OCI-LY3 (cell line): ENCODE measurements at regions not wholly inside any gene's neighbourhood (a gene's known extent, or its start where the extent isn't known, plus 50 kb on each side); places are given as distances from the start of the nearest gene placed in this dataset.

Experiments used
- H2AFZ ChIP-seq: fragments of 200-600, 300-600 bp; shearing (Covaris generic); 2 replicates; pipeline ENCODE4 v1.6.0; 2014; ENCODE audit warnings: antibody characterized with exemption, low read depth, low read length
- H3K27ac ChIP-seq: fragments of 200-600, 300-600 bp; sonication (generic); 2 replicates; pipeline ENCODE4 v1.5.1; 2014; ENCODE audit warnings: mild to moderate bottlenecking, low read length, moderate library complexity, mixed read lengths
- H3K27me3 ChIP-seq: fragments of 200-600, 300-600 bp; sonication (generic); 2 replicates; pipeline ENCODE4 v1.6.1; 2014; ENCODE audit warnings: low read depth, low read length, mixed read lengths
- H3K36me3 ChIP-seq: fragments of 200-600, 300-600 bp; sonication (generic); replicated peaks from 2 replicates; pipeline ENCODE3; 2014; ENCODE audit warnings: low read depth, low read length, mixed read lengths
- H3K4me1 ChIP-seq: fragments of 300-600, 200-600 bp; sonication (generic); 2 replicates; pipeline ENCODE4 v1.6.1; 2014; ENCODE audit warnings: low read length, mixed read lengths
- H3K4me2 ChIP-seq: fragments of 200-600, 300-600 bp; sonication (generic); 2 replicates; pipeline ENCODE4 v1.6.1; 2014; ENCODE audit warnings: low read length, mixed read lengths
- H3K4me3 ChIP-seq: fragments of 300-600, 200-600 bp; sonication (generic); 2 replicates; pipeline ENCODE4 v1.5.1; 2014; ENCODE audit warnings: antibody characterized with exemption, mild to moderate bottlenecking, low read length, moderate library complexity
- H3K79me2 ChIP-seq: fragments of 300-600, 200-600 bp; shearing (Covaris generic); 2 replicates; pipeline ENCODE4 v1.6.1; 2014; ENCODE audit warnings: mild to moderate bottlenecking, low read length, mixed read lengths
- H3K9ac ChIP-seq: fragments of 300-600, 200-600 bp; shearing (Covaris generic); 2 replicates; pipeline ENCODE4 v1.6.0; 2014; ENCODE audit warnings: mild to moderate bottlenecking, low read length, moderate library complexity
- H3K9me3 ChIP-seq: fragments of 200-600, 300-600 bp; shearing (Covaris generic); 2 replicates; pipeline ENCODE4 v1.6.1; 2014; ENCODE audit warnings: low read length, mixed read lengths; ENCODE audit not compliant: insufficient read depth
- H4K20me1 ChIP-seq: fragments of 200-600, 300-600 bp; sonication (generic); 2 replicates; pipeline ENCODE4 v1.6.1; 2016; ENCODE audit warnings: low read length, mixed read lengths; ENCODE audit not compliant: insufficient read depth
- EZH2phosphoT487 ChIP-seq: fragments of 200-600 bp; shearing (Covaris generic); IDR thresholded peaks from 2 replicates; pipeline ENCODE4 v1.6.1; 2018; ENCODE audit warnings: antibody characterized with exemption, mixed run types, low read depth
- TF ChIP-seq, protein P1 (sequence below): fragments of 200-600, 300-600 bp; sonication (generic); IDR thresholded peaks from 2 replicates; pipeline ENCODE4 v1.5.1; 2014; ENCODE audit warnings: antibody characterized with exemption, low read length, low read depth

DNA sequence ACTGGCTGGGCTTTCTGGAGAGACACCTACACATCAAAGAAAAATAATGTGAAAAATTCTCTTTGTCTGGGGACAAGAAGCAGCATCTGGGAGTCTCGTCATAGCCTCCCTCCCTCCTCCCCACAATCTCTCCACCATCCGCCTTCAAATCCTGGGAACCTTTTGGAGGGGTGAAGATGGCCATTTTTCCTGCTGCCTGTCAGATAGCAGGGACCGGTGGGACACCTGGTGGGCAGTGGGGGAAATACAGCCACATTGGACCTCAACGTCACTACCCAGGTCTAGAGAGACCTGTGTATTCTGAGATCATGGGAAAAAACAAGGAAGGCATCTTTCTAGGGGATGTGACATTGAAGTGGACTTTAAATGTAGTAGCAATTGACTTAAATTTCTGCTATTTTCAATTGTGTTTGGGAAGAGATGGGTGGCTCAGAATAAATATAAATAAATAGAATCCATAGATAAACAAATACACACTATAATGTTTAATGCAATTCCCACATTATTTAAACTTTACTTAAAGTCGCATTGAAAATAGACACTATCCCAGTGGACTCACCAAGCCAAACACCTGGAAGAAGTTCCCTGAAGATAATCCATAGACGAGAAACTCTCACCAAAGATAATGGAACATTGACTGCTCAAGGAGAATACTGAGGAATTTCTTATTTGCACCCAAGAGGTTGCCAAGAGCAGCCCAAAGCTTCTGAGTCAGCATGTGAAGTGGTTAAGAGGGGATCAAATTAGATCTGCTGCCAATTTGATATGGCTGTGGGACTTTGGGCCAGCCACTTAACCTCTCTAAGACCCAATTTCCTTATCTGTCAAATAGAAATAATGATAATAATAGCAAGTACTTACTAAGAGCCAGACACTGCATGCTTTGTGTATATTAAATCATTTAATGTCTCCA lies 147.6 kb upstream of the CAMK1G start:
- Histone ChIP-seq H3K27ac (no peak overlapping the region), H3K4me2 (no peak overlapping the region)

DNA sequence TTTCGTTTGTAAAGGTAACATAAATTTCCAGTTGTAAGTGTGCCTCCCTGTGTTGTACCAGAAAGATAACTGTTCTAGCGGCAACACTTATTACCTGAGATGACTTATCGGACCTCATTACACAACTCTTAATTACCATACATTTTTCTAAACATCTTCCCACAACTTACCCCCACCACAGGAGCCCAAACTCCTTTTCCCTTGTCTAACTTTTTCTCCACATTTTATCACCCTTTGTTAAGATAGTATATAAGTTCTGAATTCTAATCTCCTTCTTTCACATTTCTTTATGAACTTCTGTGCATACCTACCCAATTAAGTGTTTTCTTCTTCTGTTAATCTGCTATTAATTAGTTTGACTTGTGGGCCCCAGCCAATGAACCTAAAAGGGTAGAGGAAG lies 143.7 kb upstream of the CAMK1G start:
- TF ChIP-seq, protein P1, sequence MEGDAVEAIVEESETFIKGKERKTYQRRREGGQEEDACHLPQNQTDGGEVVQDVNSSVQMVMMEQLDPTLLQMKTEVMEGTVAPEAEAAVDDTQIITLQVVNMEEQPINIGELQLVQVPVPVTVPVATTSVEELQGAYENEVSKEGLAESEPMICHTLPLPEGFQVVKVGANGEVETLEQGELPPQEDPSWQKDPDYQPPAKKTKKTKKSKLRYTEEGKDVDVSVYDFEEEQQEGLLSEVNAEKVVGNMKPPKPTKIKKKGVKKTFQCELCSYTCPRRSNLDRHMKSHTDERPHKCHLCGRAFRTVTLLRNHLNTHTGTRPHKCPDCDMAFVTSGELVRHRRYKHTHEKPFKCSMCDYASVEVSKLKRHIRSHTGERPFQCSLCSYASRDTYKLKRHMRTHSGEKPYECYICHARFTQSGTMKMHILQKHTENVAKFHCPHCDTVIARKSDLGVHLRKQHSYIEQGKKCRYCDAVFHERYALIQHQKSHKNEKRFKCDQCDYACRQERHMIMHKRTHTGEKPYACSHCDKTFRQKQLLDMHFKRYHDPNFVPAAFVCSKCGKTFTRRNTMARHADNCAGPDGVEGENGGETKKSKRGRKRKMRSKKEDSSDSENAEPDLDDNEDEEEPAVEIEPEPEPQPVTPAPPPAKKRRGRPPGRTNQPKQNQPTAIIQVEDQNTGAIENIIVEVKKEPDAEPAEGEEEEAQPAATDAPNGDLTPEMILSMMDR, result no peak
- no peak for TF ChIP-seq EZH2phosphoT487
- Histone ChIP-seq H3K27ac (no peak overlapping the region), H3K9me3 (no peaks in the 10 kb centered on the region)

More for the DNA sequence above, 147.6 kb upstream of the CAMK1G start:
- H3K27me3 ChIP-seq, result peaks cover 24% of the 10 kb centered on the region
- no peak overlapping the region for H3K4me3 ChIP-seq
- H3K36me3 ChIP-seq, result no peaks in the 10 kb centered on the region
- TF ChIP-seq, protein P1, result peak; percentile 80
- no peak for TF ChIP-seq EZH2phosphoT487
- no peaks in the 10 kb centered on the region for H3K79me2 ChIP-seq
- no peaks in the 10 kb centered on the region for H3K9me3 ChIP-seq
- H3K9ac ChIP-seq, result no peak overlapping the region
- H2AFZ ChIP-seq, result 0 out of 2 replicates have a peak overlapping the region, but pooled peaks have one; percentile 6
- no peaks in the 10 kb centered on the region for H4K20me1 ChIP-seq
- no peaks in the 10 kb centered on the region for H3K4me1 ChIP-seq

DNA sequence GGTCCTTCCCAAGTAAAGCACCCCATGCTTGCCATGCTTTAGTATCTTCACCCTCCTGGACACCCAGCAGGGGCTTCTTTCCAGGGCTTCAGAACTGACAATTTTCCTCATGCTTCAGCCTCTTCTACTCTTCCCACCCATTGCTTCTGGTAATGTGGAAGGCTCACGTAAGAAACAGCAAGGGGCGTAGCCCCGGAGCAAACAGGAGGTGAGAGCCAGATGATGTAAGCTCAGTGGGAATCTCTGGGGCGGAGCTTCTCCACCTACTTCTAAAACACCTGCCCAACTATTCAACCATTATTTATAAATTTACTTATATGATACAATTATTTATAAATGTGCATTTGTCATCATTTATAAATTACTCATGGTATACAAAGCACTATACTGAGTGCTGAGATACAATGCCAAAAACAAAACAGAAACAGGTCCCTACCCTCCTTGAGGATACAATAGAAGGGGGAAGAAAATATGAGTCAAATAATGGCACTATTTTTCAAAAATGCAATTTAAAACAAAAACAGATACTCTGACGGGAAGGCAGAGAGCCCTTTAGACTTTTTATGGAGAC lies 140.1 kb upstream of the CAMK1G start:
- H3K4me3 ChIP-seq, result no peak overlapping the region
- no peak overlapping the region for H2AFZ ChIP-seq
- no peaks in the 10 kb centered on the region for H4K20me1 ChIP-seq
- no peak for TF ChIP-seq EZH2phosphoT487
- TF ChIP-seq, protein P1, result no peak
- no peaks in the 10 kb centered on the region for H3K79me2 ChIP-seq
- no peak overlapping the region for H3K4me2 ChIP-seq
- H3K9ac ChIP-seq, result no peak overlapping the region
- H3K27me3 ChIP-seq, result peaks cover 29% of the 10 kb centered on the region
- no peaks in the 10 kb centered on the region for H3K4me1 ChIP-seq
- H3K9me3 ChIP-seq, result no peaks in the 10 kb centered on the region
- H3K36me3 ChIP-seq, result no peaks in the 10 kb centered on the region
- no peak overlapping the region for H3K27ac ChIP-seq

More for the DNA sequence above, 143.7 kb upstream of the CAMK1G start:
- no peak overlapping the region for H3K4me3 ChIP-seq
- H3K27me3 ChIP-seq, result peaks cover 29% of the 10 kb centered on the region
- H3K4me1 ChIP-seq, result no peaks in the 10 kb centered on the region
- no peak overlapping the region for H2AFZ ChIP-seq
- H4K20me1 ChIP-seq, result no peaks in the 10 kb centered on the region
- no peaks in the 10 kb centered on the region for H3K79me2 ChIP-seq
- H3K36me3 ChIP-seq, result no peaks in the 10 kb centered on the region
- H3K4me2 ChIP-seq, result no peak overlapping the region
- H3K9ac ChIP-seq, result no peak overlapping the region

DNA sequence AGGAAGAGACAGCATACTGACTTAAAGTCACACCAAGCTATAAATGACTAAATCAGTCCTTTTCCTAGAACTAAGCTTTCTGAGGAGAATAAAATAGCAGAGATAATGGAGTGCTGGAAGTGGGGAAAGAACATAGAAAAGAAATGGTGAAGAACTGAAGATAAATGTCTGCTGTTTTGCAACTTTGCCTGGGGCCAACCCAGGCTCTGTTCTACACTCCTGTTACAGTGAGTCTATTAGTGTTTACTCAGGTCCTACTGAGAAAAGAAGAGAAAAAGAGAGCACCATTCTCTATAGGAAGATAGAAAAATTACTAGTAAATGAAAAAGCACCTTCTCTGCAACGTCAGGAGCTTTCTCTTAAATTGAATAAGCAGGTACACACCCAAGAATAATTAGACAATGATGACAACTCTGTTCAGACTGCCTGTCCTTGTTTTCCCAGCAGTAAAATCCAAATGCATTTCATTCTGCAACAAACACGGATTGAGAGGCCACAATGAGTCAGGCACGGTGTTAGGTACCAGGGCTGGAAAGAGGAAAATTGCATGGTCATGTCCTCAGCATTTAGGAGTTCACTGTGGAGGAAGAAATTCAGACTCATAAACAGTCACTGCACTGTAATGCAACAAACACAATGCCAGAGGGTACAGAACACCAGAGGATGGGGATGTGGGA lies 139.4 kb upstream of the CAMK1G start:
- H3K4me3 ChIP-seq, result no peak overlapping the region
- no peak overlapping the region for H2AFZ ChIP-seq
- H3K4me1 ChIP-seq, result no peaks in the 10 kb centered on the region
- no peak overlapping the region for H3K27ac ChIP-seq
- no peaks in the 10 kb centered on the region for H4K20me1 ChIP-seq
- no peaks in the 10 kb centered on the region for H3K79me2 ChIP-seq
- H3K36me3 ChIP-seq, result no peaks in the 10 kb centered on the region
- no peak overlapping the region for H3K4me2 ChIP-seq
- peaks cover 29% of the 10 kb centered on the region for H3K27me3 ChIP-seq
- no peak for TF ChIP-seq EZH2phosphoT487
- TF ChIP-seq, protein P1, result no peak
- no peak overlapping the region for H3K9ac ChIP-seq
- no peaks in the 10 kb centered on the region for H3K9me3 ChIP-seq
